ENCODE measurements at regions not wholly inside any gene's neighbourhood (a gene's known extent, or its start where the extent isn't known, plus 50 kb on each side); places are given as distances from the start of the nearest gene placed in this dataset.
"Not testable (repeated sequence)": the region's sequence is repeated elsewhere in the genome, so short reads cannot be mapped to it uniquely, and the experiment has no call there.

DNA sequence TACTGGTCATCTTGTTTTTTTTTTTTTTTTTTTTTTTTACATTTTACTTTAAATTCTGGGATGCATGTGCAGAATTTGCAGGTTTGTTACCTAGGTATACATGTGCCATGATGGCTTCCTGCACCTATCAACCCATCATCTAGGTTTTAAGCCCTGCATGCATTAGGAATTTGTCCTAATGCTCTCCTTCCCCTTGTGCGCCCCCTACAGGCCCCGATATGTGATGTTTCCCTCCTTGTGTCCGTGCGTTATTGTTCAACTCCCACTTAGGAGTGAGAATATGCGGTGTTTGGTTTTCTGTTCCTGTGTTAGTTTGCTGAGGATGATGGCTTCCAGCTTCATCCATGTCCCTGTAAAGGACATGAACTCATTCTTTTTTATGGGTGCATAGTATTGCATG, 249.6 kb upstream of the SLC16A7 start:
- DNase-seq (ENCODE audit: low spot score): not testable (repeated sequence)

DNA sequence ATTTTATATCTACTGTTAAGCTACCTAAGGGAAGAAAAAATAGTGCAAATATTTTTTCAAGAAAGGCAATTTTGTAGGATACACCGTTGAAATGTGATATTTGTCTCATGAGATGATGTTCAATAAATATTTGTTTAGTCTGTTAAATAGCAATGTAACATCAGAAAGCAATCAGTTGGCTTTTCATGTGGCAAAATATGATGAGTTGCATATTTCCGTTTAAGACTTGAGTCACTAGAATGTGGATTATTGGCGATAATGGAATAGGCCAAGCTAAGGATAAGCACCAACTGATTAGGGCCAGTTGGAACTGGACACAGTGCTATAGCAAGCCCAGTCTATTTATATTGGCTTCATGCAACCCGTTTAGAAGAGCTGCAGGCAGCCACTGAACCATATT, 250.4 kb upstream of the SLC16A7 start:
- DNase-seq (ENCODE audit: low spot score): no peak

DNA sequence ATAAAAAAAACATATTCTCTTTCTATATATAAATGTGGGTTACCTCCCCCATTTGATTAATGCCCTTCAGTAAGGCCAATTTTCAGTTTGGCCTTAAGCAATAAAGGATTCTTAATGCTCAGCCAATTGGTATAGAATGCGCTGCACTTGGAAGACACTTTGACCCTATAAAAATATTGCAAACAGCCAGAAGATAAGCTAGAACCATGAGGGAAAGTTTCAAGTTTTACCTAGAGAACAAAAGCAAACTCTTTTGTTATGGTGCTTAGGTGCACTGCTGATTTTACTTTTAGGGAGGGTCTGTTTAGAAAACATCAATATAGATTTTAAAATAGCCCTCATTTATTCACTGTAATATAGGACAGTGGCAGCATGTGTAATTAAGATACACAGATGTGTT, 251.6 kb upstream of the SLC16A7 start:
- DNase-seq (ENCODE audit: low spot score): no peak

DNA sequence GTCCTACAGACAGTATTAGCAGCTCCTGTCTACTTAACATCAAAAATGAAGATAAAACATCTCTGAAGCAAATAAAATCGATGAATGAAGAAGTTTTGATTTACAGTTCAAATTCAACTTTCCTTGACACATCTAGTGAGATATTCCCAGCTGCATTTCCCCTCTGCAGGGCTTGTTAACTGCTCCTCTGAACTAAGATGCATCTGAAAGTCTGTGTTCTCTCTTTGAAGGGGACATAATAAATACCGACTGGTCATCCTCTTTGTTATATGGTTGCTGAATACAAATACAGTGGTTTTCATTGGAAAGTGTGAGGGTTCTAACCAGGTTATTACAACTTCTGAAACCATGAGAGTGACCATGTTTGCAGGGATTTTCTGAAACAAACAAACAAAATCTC, 266.4 kb upstream of the SLC16A7 start:
- no peak for DNase-seq (ENCODE audit: low spot score)

DNA sequence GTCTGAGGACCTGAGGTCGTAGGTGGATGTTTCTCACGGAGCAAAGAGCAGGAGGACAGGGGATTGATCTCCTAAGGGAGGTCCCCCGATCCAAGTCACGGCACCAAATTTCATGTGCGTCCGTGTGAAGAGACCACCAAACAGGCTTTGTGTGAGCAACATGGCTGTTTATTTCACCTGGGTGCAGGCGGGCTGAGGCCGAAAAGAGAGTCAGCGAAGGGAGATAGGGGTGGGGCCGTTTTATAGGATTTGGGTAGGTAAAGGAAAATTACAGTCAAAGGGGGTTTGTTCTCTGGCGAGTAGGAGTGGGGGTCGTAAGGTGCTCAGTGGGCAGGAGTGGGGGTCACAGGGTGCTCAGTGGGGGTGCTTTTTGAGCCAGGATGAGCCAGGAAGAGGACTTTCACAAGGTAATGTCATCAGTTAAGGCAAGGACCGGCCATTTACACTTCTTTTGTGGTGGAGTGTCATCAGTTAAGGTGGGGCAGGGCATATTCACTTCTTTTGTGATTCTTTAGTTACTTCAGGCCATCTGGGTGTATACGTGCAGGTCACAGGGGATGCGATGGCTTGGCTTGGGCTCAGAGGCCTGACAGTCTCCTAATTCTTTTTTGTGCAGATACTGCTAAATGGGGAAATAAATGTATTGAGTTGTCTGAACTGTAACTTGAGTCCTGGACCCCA, 267.3 kb upstream of the SLC16A7 start:
- not testable (repeated sequence) for DNase-seq (ENCODE audit: low spot score)

DNA sequence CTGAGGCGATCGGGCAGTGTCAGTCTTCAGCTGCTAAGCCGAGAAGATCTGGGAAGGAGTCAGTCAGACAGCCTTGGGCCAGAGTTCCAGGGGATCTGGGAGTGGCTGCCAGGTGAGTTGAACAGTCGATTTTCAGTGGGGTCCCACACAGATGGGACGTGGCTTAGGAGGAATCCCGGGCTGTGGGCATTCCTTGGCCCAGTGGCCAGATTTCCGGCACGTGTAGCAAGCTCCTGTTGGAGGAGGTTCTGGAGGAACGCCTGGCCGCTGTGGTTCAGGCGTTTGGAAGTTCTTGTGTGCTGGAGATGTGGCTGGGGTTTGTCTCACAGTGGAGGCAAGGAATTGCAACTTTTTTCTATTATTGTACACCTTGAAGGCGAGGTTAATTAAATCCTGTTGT, 269.4 kb upstream of the SLC16A7 start:
- not testable (repeated sequence) for DNase-seq (ENCODE audit: low spot score)

DNA sequence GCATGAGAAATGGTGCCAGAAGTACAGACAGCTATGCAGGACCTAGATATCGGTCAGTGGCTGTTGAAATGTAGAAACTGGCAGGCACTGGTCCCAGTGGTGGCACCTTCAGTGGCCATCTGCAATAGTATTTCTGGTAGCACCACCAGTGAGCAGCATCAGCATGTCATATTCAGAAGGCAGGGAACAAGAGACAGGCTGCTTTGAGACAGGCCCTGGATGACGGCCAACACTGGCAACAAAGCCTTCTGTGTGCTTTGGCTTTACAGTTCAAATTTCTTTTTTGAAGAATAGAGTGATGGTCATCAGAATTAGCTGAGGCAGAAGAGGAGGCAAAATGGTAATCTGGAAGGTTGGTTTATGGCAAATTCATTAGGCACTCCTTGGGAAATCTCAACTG, 273.4 kb upstream of the SLC16A7 start:
- no peak for DNase-seq (ENCODE audit: low spot score)

DNA sequence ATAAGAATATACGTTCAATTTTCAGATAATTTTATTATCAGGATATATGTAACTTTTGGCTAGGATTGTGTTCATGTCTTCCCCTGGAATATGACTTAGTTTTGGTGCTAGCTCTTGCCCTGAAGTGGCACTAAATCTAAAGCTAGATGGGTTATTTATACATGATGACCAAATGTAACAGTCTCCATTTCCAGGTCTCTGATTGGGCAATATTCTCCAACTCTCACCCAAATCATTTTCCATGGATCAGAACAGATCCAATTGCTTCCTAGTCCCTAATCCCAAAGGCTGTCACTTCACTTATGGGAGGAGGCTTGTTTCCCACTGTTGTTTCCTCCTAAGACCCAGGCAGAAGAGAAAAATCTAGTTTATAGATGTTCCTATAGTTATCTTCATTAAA, 274.6 kb upstream of the SLC16A7 start:
- no peak for DNase-seq (ENCODE audit: low spot score)

DNA sequence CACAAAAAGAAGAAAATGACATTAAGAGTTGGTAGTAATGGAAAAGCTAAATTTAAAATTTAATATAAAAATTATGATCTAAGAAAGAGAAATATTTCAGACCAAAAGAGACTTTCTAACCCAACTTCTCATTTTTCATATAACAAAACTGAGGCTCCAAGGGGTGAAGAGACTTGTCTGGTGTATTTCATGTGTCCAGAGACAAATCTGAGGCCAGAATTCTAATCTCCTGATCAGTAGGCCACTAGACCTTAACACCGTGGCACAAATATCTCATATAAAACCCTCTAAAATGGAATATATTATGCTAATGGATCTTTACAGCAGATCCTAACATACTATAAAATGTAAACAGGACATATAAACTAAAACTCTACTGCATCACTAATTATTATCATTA, 275.7 kb upstream of the SLC16A7 start:
- DNase-seq (ENCODE audit: low spot score): no peak

DNA sequence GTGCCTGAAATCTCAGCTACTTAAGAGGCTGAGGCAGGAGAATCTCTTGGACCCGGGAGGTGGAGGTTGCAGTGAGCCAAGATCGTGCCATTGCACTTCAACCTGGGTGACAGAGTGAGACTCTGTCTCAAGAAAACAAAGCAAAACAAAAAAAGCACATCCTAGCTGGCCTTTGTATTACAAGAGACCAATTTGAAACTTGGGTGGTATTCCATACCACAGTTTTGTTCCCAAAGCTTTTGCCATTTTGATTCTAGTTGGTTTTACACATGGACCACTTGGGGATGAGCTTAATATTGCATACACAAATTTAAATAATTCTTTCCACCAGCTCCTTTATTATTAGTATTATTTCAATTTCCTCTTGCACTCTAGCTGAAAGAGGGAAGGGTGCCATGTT, 276.9 kb upstream of the SLC16A7 start:
- no peak for DNase-seq (ENCODE audit: low spot score)

DNA sequence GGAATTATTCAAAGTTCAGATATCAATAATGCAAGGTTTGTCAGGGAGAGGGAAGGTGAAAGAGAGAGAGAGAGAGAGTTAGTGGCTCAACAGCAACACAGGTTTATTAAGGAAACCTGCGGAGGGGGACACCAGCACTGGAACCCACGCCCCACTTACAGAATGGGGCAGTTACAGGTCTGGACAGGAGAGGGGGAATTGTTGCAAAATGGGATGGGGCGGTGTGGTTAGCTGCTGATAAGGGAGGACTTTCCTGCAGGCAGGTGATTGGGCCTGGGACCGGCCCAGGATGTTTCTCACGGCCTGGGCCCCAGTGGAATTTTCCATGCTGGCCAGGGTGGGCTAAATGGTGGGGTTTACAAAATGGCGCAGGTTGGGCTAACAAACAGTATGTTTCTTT, 278.2 kb upstream of the SLC16A7 start:
- no peak for DNase-seq (ENCODE audit: low spot score)

DNA sequence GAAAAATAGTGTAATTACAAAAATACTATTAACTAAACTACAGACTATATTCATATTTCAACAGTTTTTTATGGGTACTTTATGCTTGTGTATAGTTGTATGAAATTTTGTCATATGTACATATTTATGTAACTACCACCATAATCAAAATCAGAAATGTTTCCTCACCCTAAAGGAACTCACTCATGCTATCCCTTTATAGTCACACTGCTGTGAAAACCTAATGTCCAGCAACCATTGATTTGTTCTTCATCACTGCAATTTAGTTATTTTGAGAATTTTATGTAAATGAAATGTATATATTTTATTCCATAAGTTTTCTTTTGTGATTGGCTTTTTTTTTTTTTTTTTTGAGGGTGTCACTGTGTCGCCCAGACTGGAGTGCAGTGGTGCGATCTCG, 278.9 kb upstream of the SLC16A7 start:
- no peak for DNase-seq (ENCODE audit: low spot score)

DNA sequence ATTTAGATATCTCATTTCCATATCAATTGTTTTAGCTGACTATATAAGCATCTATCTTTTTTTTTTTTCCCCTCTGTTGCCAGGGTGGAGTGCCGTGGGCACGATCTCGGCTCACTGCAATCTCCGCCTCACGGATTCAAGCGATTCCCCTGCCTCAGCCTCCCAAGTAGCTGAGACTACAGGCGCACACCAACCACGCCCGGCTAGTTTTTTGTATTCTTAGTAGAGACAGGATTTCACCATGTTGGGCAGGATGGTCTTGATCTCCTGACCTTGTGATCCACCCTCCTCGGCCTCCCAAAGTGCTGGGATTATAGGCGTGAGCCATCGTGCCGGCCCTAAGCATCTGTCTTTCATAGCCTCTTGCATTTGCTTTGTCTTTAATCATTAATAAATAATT, 279.5 kb upstream of the SLC16A7 start:
- DNase-seq (ENCODE audit: low spot score): not testable (repeated sequence)

DNA sequence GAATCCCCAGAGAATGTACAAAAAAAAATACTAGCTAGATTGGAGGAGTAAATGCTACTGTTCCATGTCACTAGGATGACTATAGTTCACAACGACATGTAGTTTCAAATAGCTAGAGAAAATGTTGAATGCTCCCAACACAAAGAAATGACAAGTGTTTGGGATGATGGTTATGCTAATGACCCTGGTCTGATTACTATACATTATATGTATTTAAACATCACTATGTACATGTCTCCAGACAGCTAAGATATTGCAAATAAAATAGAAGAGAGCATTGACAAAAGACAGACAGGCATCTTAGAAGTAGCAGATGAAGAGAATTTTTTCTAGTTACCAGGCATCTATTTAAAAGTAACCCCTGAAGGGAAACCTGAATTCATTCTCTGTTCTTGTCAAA, 281.6 kb upstream of the SLC16A7 start:
- DNase-seq (ENCODE audit: low spot score): no peak

DNA sequence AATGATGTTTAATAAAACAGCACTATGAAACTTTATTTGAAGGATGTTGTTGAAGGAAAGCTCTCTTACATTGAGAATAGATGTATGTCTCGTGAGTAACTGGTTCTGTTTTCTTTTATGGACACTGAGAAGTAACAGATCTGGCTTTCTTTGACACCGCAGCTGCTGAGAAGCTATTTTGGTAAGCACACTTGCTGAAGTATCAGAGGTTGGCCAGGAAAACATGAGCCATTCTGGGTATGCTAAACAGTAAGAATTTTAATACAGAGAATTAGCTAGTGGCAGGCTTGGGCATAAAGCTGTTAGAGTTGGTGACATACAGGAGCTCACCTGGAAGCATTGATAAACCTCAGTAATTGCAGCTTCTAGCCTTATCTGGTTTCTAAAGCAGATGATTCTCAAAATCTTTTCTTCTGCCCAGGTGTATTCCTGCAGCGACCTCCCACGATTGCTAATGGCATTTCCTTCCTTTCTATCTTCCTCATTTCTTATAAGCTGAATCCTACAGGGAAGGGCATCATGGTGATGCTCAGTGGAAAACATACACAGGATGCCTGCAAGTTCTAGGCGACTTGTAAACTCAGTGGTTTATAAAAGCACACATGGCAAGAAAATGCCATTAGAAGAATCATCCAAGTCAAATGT, 291.6 kb upstream of the SLC16A7 start:
- DNase-seq (ENCODE audit: low spot score): no peak

DNA sequence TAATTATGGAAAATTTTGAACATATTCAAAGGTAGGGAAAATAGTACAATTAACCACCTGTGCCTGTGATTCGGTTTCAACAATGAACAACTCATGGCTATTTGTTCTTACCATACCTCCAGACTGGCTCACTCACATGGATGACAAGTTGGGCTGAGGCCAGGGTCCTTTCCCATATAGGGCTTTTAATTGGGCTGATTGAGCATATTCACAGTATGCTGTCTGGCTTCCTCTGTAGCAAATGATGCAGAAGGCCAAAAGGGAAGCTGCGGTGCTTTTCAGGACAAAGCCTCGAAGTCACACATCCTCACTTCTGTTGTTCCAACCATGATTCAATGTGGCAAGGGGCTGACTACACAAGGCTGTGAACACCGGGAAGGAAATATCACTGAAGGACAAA, 297.5 kb upstream of the SLC16A7 start:
- DNase-seq (ENCODE audit: low spot score): no peak

DNA sequence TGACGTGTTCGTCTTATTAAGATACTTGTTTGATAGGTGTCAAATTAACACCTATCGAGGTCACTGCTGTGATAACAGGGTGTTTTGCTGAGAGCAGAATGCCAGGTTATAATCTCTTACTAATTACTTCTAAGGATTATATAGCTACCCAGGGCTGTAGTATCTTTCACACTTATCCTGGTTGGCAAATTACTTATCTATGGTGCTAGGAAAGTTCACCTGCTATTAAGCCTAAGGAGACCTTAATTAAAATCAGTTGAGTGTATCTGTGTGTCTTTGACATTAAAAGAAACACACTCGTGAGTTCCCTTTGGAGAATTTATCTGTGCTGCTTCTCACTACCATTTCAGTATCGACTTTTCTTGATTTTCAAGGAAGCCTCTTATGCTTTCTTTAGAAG, 301.6 kb upstream of the SLC16A7 start:
- no peak for DNase-seq (ENCODE audit: low spot score)

DNA sequence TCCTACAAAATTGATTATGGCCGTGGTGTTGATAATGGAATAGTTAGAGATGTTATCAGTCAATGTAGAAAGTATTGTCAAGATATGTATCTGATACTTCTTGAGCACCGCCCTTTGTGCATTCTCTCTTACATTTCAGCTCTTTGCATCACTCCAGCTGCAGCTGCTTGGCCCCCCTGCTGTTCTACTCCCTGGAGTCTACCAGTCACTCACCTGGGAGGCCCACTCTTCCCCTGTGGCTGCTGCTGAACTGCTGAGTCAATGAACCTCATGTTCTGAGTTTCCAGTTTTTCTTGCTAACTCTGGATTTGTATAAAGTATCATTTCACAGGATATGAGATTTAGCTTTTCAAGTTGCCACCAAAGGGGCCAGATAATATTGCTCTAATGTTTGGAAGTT, 312.8 kb upstream of the SLC16A7 start:
- no peak for DNase-seq (ENCODE audit: low spot score)

DNA sequence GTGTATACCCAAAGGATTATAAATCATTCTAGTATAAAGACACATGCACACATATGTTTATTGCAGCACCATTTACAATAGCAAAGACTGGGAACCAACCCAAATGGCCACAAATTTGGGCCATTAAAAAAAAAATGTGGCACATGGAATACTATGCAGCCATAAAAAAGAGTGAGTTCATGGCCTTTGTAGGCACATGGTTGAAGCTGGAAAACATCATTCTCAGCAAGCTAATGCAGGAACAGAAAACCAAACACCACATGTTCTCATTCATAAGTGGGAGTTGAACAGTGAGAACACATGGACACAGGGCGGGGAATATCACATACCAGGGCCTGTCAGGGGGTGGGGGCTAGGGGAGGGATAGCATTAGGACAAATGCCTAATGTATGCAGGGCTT, 322.3 kb upstream of the SLC16A7 start:
- DNase-seq (ENCODE audit: low spot score): not testable (repeated sequence)

DNA sequence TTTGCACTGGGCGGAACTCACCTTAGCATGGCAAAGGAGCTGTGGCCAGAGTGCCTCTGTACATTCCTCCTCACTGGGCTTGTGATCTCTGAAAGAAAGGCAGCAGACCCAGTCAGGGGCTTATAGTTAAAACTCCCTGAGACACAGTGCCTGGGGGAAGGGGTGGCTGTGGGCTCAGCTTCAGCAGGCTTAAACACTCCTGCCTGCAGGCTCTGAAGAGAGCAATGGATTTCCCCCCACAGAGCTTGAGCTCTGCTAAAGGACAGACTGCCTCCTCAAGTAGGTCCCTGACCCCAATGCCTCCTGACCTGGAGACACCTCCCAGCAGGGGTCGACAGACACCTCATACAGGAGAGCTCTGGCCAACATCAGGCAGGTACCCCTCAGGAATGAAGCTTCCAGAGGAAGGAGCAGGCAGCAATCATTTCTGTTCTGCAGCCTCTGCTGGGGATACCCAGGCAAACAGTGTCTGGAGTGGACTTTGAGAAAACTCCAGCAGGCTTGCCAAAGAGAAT, 327.5 kb upstream of the SLC16A7 start:
- DNase-seq (ENCODE audit: low spot score): no peak

DNA sequence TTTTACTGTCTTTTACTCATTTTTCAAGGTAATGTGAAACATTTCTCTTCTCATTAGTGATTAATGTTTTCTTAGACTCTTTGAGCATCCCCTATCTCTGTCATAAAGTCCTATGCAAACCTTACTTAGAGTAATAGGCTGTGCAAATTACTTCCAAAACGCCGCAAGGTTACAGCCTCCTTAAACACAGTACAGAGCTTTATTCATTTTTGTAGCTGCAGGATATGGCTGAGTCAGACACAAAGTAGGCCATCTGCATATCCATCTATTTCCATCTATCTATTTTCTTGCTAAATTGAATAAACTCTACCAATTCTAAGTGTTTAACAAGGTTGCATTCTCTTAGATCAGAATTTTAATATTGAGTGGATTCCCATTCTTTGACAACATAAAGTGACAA, 335.6 kb upstream of the SLC16A7 start:
- no peak for DNase-seq (ENCODE audit: low spot score)

DNA sequence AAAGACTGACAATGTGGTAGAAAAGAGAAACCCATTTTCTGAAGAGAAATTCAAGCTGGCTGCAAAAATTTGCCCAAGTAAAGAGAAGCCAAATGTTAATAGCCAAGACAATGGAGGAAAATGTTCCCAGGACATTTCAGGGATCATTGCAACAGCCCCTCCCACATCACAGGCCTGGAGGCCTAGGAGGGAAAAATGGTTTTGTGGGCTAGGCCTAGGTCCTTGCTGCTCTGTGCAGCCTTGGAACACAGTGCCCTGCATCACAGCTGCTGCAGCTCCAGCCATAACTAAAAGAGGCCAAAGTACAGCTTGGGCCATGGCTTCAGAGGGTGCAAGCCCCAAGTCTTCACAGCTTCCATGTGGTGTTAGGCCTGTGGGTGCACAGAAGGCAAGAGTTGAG, 332.4 kb upstream of the LRIG3 start:
- DNase-seq (ENCODE audit: low spot score): no peak

DNA sequence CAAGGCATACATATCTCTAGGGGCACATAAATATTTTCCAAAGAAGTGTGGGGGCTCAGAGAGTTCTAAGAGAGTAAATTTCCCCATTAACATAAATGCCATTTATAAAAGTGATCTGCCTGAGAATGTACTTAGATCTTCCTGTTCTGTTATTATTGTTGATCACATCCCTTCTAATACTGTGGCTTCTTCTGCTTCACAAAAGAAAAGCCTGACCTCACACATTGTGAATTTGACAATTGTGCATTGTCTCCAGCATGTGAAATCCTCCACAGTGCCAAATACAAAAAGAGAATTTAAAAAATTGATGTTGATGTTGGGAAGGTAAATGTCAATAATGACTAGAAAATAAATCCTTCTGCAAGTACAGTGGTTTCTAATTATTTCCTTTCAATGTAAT, 330.5 kb upstream of the LRIG3 start:
- no peak for DNase-seq (ENCODE audit: low spot score)

DNA sequence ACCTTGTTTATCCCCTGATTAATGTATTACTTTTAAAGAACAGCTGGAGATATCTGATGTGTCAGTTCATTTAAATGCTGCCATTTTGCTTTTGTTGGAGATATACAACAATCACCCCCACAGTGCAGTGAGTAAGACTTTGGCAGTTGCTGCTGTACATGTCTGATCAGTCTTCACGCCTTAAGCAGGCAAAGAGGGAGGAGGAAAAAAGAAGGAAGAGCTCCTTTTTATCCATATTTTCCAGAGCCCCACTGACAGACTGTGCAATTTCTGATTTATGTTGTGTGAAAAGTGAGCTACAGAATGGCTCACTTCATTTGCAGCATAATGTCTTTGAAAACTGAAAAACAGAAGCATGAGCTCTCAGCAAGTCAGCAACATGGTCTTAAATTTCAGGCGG, 319.7 kb upstream of the LRIG3 start:
- no peak for DNase-seq (ENCODE audit: low spot score)
